ENCODE measurements at regions not wholly inside any gene's neighbourhood (a gene's known extent, or its start where the extent isn't known, plus 50 kb on each side); places are given as distances from the start of the nearest gene placed in this dataset.

DNA sequence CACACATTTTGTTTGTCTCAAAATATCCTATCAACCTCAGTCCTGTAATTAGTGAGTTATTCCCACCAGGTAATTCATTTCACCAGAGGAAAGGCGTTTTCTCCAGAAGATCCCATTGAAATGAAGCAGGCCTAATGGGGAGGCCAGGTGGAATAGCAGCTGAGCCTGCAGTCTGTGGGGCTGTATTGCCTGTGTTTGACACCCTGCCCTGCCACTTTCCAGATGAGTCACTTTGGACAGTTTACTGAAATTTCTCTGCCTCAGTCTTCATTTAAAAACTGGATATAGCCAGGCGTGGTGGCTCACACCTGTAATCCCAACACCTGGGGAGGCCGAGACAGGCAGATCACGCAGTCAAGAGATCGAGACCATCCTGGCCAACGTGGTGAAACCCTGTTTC lies 78.1 kb upstream of the PPP2R5A start:
- H3K27ac Mint-ChIP-seq: no peak overlapping the region
- Histone ChIP-seq H3K9ac (ENCODE audit: insufficient read depth, low read length, poor library complexity, severe bottlenecking) (no peak overlapping the region), H3K4me2 (replicated peaks; ENCODE audit: extremely low read depth, low read length, poor library complexity, severe bottlenecking) (no peak overlapping the region), H3K36me3 (replicated peaks in 1 of 2; ENCODE audit: control insufficient read depth in 1 of 2, insufficient read depth in 2 of 2, low read length in 2 of 2) (no peaks in the 10 kb centered on the region), H2AFZ (ENCODE audit: insufficient read depth, low read depth, low read length, poor library complexity, severe bottlenecking) (no peak overlapping the region), H3K79me2 (ENCODE audit: insufficient read depth, low read length) (no peaks in the 10 kb centered on the region), H3K9me3 (replicated peaks in 1 of 2; ENCODE audit: control insufficient read depth in 1 of 2, insufficient read depth in 1 of 2, low read length in 2 of 2) (peaks cover 0 to 3% of the 10 kb centered on the region in 2 donors), H3K4me3 (replicated peaks in 1 of 3; ENCODE audit: low read depth in 2 of 3, low read length in 3 of 3) (no peak overlapping the region), H3K27me3 (ENCODE audit: control insufficient read depth in 2 of 2, insufficient read depth in 2 of 2, low read length in 2 of 2) (no peaks in the 10 kb centered on the region), H3K27ac (ENCODE audit: low read depth in 1 of 2, low read length in 2 of 2) (no peak overlapping the region), H3K4me1 (ENCODE audit: control insufficient read depth in 1 of 2, insufficient read depth in 2 of 2, low read length in 2 of 2) (no peaks in the 10 kb centered on the region), H4K20me1 (ENCODE audit: insufficient read depth, low read length) (no peaks in the 10 kb centered on the region)
- WGBS (ENCODE audit: insufficient coverage): 100% methylated on average over 1 of the region's 6 CpGs
- no peaks in the 10 kb centered on the region for H3K27me3 Mint-ChIP-seq (ENCODE audit: low read depth in 3 of 3)
- H3K36me3 Mint-ChIP-seq: no peaks in the 10 kb centered on the region
- no peak for DNase-seq
- intact Hi-C loops (cut with micrococcal nuclease): no loop called here
- peaks cover 0 to 2% (median under 1%) of the 10 kb centered on the region in 7 donors for H3K9me3 Mint-ChIP-seq
- no peak overlapping the region for H3K4me3 Mint-ChIP-seq
- peaks cover 6% of the 10 kb centered on the region for H3K4me1 Mint-ChIP-seq
- TF ChIP-seq, protein P1, sequence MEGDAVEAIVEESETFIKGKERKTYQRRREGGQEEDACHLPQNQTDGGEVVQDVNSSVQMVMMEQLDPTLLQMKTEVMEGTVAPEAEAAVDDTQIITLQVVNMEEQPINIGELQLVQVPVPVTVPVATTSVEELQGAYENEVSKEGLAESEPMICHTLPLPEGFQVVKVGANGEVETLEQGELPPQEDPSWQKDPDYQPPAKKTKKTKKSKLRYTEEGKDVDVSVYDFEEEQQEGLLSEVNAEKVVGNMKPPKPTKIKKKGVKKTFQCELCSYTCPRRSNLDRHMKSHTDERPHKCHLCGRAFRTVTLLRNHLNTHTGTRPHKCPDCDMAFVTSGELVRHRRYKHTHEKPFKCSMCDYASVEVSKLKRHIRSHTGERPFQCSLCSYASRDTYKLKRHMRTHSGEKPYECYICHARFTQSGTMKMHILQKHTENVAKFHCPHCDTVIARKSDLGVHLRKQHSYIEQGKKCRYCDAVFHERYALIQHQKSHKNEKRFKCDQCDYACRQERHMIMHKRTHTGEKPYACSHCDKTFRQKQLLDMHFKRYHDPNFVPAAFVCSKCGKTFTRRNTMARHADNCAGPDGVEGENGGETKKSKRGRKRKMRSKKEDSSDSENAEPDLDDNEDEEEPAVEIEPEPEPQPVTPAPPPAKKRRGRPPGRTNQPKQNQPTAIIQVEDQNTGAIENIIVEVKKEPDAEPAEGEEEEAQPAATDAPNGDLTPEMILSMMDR (IDR thresholded peaks at IDR 0.05): no peak

DNA sequence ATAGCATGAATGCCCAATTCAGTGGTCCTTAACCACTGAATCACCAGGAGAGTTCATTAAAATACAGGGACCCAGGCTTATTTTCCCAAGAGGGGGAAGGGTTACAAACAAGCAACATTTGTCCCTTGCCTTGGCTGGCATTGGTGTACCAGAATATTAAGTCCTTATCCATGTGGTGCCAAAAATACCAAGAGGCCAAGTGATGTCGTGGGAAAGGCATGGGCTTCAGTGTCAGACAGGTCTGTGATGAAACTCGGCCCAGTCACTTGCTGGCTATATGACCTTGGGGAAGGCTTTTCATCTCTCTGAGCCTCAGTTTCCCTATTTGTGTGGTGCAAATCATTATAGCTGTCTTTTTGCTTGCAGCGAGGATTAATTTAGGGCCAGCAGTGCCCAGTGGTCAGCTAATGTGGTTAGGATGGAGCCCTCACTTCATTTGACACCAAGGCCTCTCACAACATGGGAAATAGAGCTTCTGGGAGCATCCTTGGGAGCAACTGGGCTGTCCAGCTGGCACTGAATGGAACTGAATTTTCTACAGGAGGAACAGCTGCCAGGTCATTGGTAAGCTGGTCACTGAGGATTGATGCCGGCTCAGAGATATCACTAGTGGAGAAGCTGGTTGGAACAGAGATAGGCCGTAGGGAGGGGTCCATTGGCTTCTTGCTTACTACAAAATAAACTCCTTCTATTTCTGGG lies 77.2 kb upstream of the PPP2R5A start:
- Histone ChIP-seq H3K9ac (ENCODE audit: insufficient read depth, low read length, poor library complexity, severe bottlenecking) (no peak overlapping the region), H3K9me3 (replicated peaks in 1 of 2; ENCODE audit: control insufficient read depth in 1 of 2, insufficient read depth in 1 of 2, low read length in 2 of 2) (no peaks in the 10 kb centered on the region), H3K79me2 (ENCODE audit: insufficient read depth, low read length) (no peaks in the 10 kb centered on the region), H4K20me1 (ENCODE audit: insufficient read depth, low read length) (no peaks in the 10 kb centered on the region), H2AFZ (ENCODE audit: insufficient read depth, low read depth, low read length, poor library complexity, severe bottlenecking) (no peak overlapping the region), H3K4me3 (replicated peaks in 1 of 3; ENCODE audit: low read depth in 2 of 3, low read length in 3 of 3) (no peak overlapping the region), H3K36me3 (replicated peaks in 1 of 2; ENCODE audit: control insufficient read depth in 1 of 2, insufficient read depth in 2 of 2, low read length in 2 of 2) (no peaks in the 10 kb centered on the region), H3K4me1 (ENCODE audit: control insufficient read depth in 1 of 2, insufficient read depth in 2 of 2, low read length in 2 of 2) (no peaks in the 10 kb centered on the region), H3K27ac (ENCODE audit: low read depth in 1 of 2, low read length in 2 of 2) (no peak overlapping the region), H3K27me3 (ENCODE audit: control insufficient read depth in 2 of 2, insufficient read depth in 2 of 2, low read length in 2 of 2) (no peaks in the 10 kb centered on the region), H3K4me2 (replicated peaks; ENCODE audit: extremely low read depth, low read length, poor library complexity, severe bottlenecking) (no peak overlapping the region)
- Mint-ChIP-seq H3K4me1 (peaks cover 3% of the 10 kb centered on the region), H3K36me3 (no peaks in the 10 kb centered on the region), H3K9me3 (no peaks in the 10 kb centered on the region), H3K27me3 (ENCODE audit: low read depth in 3 of 3) (no peaks in the 10 kb centered on the region), H3K4me3 (no peak overlapping the region), H3K27ac (no peak overlapping the region)
- TF ChIP-seq, protein P1 (IDR thresholded peaks at IDR 0.05): no peak
- intact Hi-C loops (cut with micrococcal nuclease): no loop called here
- 93% methylated on average over 2 of the region's 5 CpGs for WGBS (ENCODE audit: insufficient coverage)
- DNase-seq: no peak
